Right lobe of liver (tissue), 6 donors: ENCODE measurements at regions not wholly inside any gene's neighbourhood (a gene's known extent, or its start where the extent isn't known, plus 50 kb on each side); places are given as distances from the start of the nearest gene placed in this dataset.
"Not testable (repeated sequence)": the region's sequence is repeated elsewhere in the genome, so short reads cannot be mapped to it uniquely, and the experiment has no call there.

Experiments
- ATAC-seq, 4 donors: fragments of 200-7000 bp; cut with Tn5 transposase; one replicate each; pipeline ENCODE4 v1.9.1; 2020; ENCODE audit warnings: mild to moderate bottlenecking in 4 of 4, moderate library complexity in 4 of 4
- DNase-seq, 3 donors: peaks; one replicate each; pipeline ENCODE4 v3.0.0-alpha.2; 2020
- H3K27ac ChIP-seq, 3 donors: fragments of 200-600 bp; one replicate each; pipeline ENCODE4 v1.8.0; 2022
- H3K27me3 ChIP-seq, 2 donors: fragments of 200-600 bp; one replicate each; pipeline ENCODE4 v1.8.0; 2022
- H3K36me3 ChIP-seq, 4 donors: fragments of 200-600 bp; sonication (generic) in 1 of 4; one replicate each; pipeline versions ENCODE4 v1.5.1 to v1.8.0; 2017 to 2022; ENCODE audit warnings: control low read depth in 1 of 4
- H3K4me1 ChIP-seq, 4 donors: fragments of 200-600 bp; sonication (generic) in 1 of 4; one replicate each; pipeline versions ENCODE4 v1.5.1 to v1.8.0; 2017 to 2022; ENCODE audit warnings: control low read depth in 1 of 4
- H3K4me3 ChIP-seq, 3 donors: fragments of 200-600 bp; one replicate each; pipeline ENCODE4 v1.8.0; 2022
- H3K9me3 ChIP-seq, 4 donors: fragments of 200-600 bp; sonication (generic) in 1 of 4; one replicate each; pipeline versions ENCODE4 v1.5.1 to v1.8.0; 2017 to 2022; ENCODE audit warnings: control low read depth in 1 of 4
- POLR2A ChIP-seq: fragments of 450-650 bp; IDR thresholded peaks from one replicate; pipeline ENCODE4 v1.6.1; 2017; ENCODE audit warnings: antibody characterized with exemption, mild to moderate bottlenecking
- WGBS: methylation state at CpG from one replicate; pipeline ENCODE4 v1.1.6; 2018; ENCODE audit warnings: low coverage, low lambda C conversion rate; ENCODE audit not compliant: insufficient coverage; ENCODE audit errors: missing lambda C conversion rate; 5-methylcytosine and 5-hydroxymethylcytosine counted together
- intact Hi-C, 2 donors: fragments of 100-400 bp; cut with DNase I; formaldehyde crosslinking; loops; one replicate each; pipeline versions ENCODE4 v1.11.2 to v1.14.1; 2022
- TF ChIP-seq, protein P1 (sequence below), 4 donors: fragments of 200-600 bp in 3 of 4; fragments of 450-650 bp in 1 of 4; IDR thresholded peaks; one replicate each; pipeline versions ENCODE4 v1.5.1 to v1.8.0; 2016 to 2022; ENCODE audit warnings: antibody characterized with exemption in 4 of 4, mild to moderate bottlenecking in 2 of 4
- donor health status: DM: no; HTN: yes; CAD: no.
- donor health status: DM: no; HTN: no; CAD: no.
- donor health status: DM: no; HTN: no; CAD: no.
- donor health status: DM: no; HTN: yes; CAD: no.
- donor health status: DM: no; HTN: yes; CAD: no.

DNA sequence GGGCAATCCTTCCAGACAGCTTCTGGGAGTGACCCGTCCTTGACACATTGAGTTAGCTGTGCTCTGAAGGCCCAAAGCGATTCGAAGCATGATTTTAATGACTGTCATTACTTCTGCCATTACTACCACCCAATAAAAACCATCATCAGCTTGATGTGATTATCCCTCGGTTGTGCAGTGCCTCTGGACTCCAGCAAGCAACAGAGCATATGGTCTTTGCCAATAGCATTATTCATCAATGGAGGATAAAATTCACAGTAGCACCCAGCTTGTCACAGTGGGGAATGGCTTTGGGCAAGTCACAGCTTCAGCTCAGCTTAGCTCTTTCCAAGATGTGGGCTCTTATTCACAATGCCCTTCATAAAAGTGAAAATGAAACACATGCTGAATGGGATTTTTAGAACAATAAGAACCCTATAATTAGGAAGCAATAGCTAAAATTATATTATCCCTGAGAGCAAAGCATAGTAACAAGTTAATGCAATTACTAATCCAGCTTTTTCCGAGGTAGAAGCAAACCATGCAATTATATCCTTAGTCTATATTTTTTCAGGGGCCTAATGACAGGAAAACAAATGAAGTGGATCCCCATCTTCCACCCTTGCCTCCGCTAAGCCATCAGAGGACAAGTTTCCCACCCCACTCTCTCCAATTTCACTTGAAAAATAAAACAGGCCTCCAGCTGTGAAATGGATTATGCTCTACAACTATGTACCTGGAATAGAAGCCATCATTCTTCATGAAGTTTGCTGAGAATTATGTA, 163.0 kb upstream of the EEA1 start:
- intact Hi-C loops: no loop called here
- H3K27me3 ChIP-seq: no peaks in the 10 kb centered on the region
- no peak overlapping the region for H3K27ac ChIP-seq
- peaks cover 0 to 7% (median 0%) of the 10 kb centered on the region in 4 donors for H3K4me1 ChIP-seq
- DNase-seq: no peak
- WGBS: 79% methylated on average over 4 of the region's 6 CpGs
- no peaks in the 10 kb centered on the region for H3K9me3 ChIP-seq
- no peak for TF ChIP-seq POLR2A
- TF ChIP-seq, protein P1, sequence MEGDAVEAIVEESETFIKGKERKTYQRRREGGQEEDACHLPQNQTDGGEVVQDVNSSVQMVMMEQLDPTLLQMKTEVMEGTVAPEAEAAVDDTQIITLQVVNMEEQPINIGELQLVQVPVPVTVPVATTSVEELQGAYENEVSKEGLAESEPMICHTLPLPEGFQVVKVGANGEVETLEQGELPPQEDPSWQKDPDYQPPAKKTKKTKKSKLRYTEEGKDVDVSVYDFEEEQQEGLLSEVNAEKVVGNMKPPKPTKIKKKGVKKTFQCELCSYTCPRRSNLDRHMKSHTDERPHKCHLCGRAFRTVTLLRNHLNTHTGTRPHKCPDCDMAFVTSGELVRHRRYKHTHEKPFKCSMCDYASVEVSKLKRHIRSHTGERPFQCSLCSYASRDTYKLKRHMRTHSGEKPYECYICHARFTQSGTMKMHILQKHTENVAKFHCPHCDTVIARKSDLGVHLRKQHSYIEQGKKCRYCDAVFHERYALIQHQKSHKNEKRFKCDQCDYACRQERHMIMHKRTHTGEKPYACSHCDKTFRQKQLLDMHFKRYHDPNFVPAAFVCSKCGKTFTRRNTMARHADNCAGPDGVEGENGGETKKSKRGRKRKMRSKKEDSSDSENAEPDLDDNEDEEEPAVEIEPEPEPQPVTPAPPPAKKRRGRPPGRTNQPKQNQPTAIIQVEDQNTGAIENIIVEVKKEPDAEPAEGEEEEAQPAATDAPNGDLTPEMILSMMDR (IDR thresholded peaks at IDR 0.05): no peak
- H3K4me3 ChIP-seq: no peak overlapping the region
- ATAC-seq: no peak
- H3K36me3 ChIP-seq: no peaks in the 10 kb centered on the region

DNA sequence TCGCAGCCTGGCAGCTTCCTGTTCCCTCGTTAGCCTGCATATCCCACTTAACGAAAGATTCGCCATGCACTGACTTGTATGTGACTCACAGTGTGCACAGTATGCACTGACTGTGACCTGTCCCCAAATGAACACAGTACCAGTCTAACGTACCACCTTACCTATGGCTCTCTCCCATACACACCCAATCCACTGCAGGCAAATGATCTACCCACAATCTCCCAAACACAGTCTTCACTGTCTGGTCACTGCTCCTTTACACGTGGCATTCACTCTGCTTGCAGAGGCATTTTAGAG, 163.5 kb upstream of the EEA1 start:
- ATAC-seq (no peak), DNase-seq (no peak)
- Histone ChIP-seq H3K27me3 (no peaks in the 10 kb centered on the region), H3K27ac (no peak overlapping the region), H3K36me3 (no peaks in the 10 kb centered on the region), H3K9me3 (no peaks in the 10 kb centered on the region), H3K4me1 (peaks cover 0 to 3% (median 0%) of the 10 kb centered on the region in 4 donors), H3K4me3 (no peak overlapping the region)
- WGBS: 94% methylated on average over 6 of the region's 6 CpGs
- intact Hi-C loops: no loop called here
- TF ChIP-seq, protein P1 (IDR thresholded peaks at IDR 0.05): no peak
- no peak for TF ChIP-seq POLR2A

DNA sequence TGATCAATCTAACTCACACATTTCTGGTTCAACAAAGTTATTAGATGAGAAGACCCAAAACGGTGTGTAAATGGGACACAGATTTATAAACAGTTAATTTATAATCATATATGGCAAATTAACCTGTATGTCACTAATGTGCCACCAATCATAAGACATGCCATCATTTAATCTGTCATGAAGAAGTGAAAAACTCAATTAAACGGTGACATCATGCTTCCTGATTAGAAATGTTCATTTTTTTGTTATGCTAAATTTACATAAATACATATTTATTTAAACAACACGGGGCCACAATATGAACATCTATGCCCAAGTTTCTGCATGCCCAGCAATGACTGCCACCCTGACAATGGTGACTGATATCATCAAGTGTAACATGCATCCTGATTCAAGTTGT, 164.1 kb upstream of the EEA1 start:
- Histone ChIP-seq H3K36me3 (no peaks in the 10 kb centered on the region), H3K27me3 (no peaks in the 10 kb centered on the region), H3K4me3 (no peak overlapping the region), H3K9me3 (no peaks in the 10 kb centered on the region), H3K4me1 (no peaks in the 10 kb centered on the region), H3K27ac (no peak overlapping the region)
- intact Hi-C loops: no loop called here
- ATAC-seq (no peak), DNase-seq (no peak)
- WGBS: 73% methylated on average over 3 of the region's 3 CpGs
- TF ChIP-seq, protein P1 (IDR thresholded peaks at IDR 0.05): no peak
- TF ChIP-seq POLR2A: no peak

DNA sequence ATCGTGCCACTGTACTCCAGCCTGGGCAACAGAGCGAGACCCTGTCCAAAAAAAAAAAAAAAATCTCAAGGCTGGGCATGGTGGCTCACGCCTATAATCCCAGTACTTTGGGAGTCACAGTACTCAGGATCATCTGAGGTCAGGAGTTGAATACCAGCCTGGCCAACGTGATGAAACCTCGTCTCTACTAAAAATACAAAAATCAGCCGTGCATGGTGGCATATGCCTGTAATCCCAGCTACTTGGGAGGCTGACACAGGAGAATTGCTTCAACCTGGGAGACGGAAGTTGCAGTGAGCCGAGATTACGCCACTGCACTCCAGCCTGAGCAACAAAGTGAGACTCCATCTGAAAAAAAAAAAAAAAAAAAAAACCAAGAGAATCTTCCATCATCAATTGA, 165.1 kb upstream of the EEA1 start:
- WGBS: 81% methylated on average over 7 of the region's 9 CpGs
- H3K9me3 ChIP-seq, ATAC-seq, intact Hi-C loops, H3K4me1 ChIP-seq, H3K27ac ChIP-seq, DNase-seq, H3K4me3 ChIP-seq, H3K36me3 ChIP-seq, H3K27me3 ChIP-seq: not testable (repeated sequence)

DNA sequence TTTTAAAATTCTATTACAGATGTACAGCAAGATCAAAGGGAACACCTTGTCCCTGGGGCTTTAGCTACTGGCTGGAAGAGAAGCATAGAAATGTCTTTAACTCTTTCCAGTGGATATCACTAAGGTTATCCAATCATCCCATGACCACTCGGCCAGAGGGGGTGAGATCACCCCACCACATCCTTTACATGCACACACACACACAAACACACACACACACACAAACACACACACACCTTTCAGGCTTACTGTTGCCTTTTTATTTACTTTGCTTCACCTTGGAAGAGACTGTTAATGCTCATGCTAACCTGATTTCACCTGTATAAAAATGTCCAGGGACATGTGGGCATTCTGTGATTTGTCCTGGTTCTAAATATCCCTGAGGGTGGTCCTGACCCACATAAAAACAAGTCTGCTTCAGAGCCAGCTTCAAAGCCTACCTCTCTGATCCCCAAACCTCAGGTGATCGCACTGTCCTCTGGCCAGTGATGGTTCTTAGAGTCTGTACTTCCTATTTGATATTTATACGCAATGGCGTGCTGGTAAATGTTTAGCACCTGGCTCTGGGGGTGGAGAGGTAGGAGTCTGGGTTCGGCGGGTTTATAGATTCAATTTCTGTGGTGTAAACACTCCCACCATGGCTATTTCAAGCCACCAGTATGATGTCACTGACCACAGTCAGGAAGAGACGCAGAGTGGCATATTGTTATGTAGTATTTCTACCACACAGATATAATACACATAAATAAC, 166.1 kb upstream of the EEA1 start:
- no peaks in the 10 kb centered on the region for H3K27me3 ChIP-seq
- 36% methylated on average over 6 of the region's 7 CpGs for WGBS
- ATAC-seq: no peak
- no peak overlapping the region for H3K27ac ChIP-seq
- no peak for DNase-seq
- H3K4me1 ChIP-seq: no peaks in the 10 kb centered on the region
- H3K36me3 ChIP-seq: no peaks in the 10 kb centered on the region
- H3K4me3 ChIP-seq: no peak overlapping the region
- intact Hi-C loops: no loop called here
- TF ChIP-seq POLR2A: no peak
- TF ChIP-seq, protein P1 (IDR thresholded peaks at IDR 0.05): no peak
- no peaks in the 10 kb centered on the region for H3K9me3 ChIP-seq
